H9 (cell line): ENCODE measurements at regions not wholly inside any gene's neighbourhood (a gene's known extent, or its start where the extent isn't known, plus 50 kb on each side); places are given as distances from the start of the nearest gene placed in this dataset.

ENCODE experiments used
- DNase-seq: peaks from one replicate; pipeline ENCODE4 v3.0.0-alpha.2; 2017
- H2AFZ ChIP-seq: one replicate; pipeline ENCODE4 v1.6.1; 2013; ENCODE audit warnings: mild to moderate bottlenecking, low read length, control low read depth, moderate library complexity
- H2AK5ac ChIP-seq: 2 replicates; pipeline ENCODE4 v1.6.1; 2013; ENCODE audit warnings: low read length, control low read depth, mixed read lengths; ENCODE audit not compliant: insufficient read length
- H2BK120ac ChIP-seq: one replicate; pipeline ENCODE4 v1.6.1; 2013; ENCODE audit warnings: low read depth, mild to moderate bottlenecking, low read length, control low read depth, inconsistent platforms; ENCODE audit not compliant: poor library complexity, severe bottlenecking
- H2BK12ac ChIP-seq: 2 replicates; pipeline ENCODE4 v1.6.1; 2013; ENCODE audit warnings: low read length, control low read depth, mixed read lengths, low read depth; ENCODE audit not compliant: insufficient read length
- H2BK15ac ChIP-seq: 2 replicates; pipeline ENCODE4 v1.6.1; 2013; ENCODE audit warnings: low read depth, low read length, control low read depth
- H2BK20ac ChIP-seq: one replicate; pipeline ENCODE4 v1.6.1; 2013; ENCODE audit warnings: low read depth, mild to moderate bottlenecking, low read length, control low read depth, inconsistent platforms; ENCODE audit not compliant: poor library complexity, severe bottlenecking
- H2BK5ac ChIP-seq: 2 replicates; pipeline ENCODE4 v1.6.1; 2013; ENCODE audit warnings: low read length, control low read depth, mixed read lengths; ENCODE audit not compliant: insufficient read length
- H3K14ac ChIP-seq: 2 replicates; pipeline ENCODE4 v1.6.1; 2013; ENCODE audit warnings: low read length, control low read depth; ENCODE audit not compliant: insufficient read depth
- H3K18ac ChIP-seq: 2 replicates; pipeline ENCODE4 v1.6.1; 2013; ENCODE audit warnings: low read depth, mild to moderate bottlenecking, mixed read lengths, low read length, control low read depth; ENCODE audit not compliant: insufficient read length
- H3K23ac ChIP-seq: 2 replicates; pipeline ENCODE4 v1.6.1; 2013; ENCODE audit warnings: low read length, control low read depth, mixed read lengths, low read depth; ENCODE audit not compliant: insufficient read length
- H3K23me2 ChIP-seq: 2 replicates; pipeline ENCODE4 v1.6.1; 2013; ENCODE audit warnings: low read depth, mild to moderate bottlenecking, mixed read lengths, low read length, control low read depth; ENCODE audit not compliant: insufficient read length, poor library complexity, severe bottlenecking
- H3K27ac ChIP-seq: 2 replicates; pipeline ENCODE4 v1.5.1; 2013; ENCODE audit warnings: low read length, control low read depth, mixed read lengths, low read depth; ENCODE audit not compliant: insufficient read length
- H3K27me3 ChIP-seq: 2 replicates; pipeline ENCODE4 v1.6.1; 2013; ENCODE audit warnings: low read length, control low read depth, inconsistent platforms; ENCODE audit not compliant: insufficient read depth
- H3K4ac ChIP-seq: 2 replicates; pipeline ENCODE4 v1.6.1; 2013; ENCODE audit warnings: low read depth, mild to moderate bottlenecking, control low read depth, inconsistent platforms, low read length, moderate library complexity
- H3K4me1 ChIP-seq: 2 replicates; pipeline ENCODE4 v1.6.1; 2013; ENCODE audit warnings: low read length, control low read depth, inconsistent platforms; ENCODE audit not compliant: insufficient read depth
- H3K4me2 ChIP-seq: 2 replicates; pipeline ENCODE4 v1.6.1; 2013; ENCODE audit warnings: low read length, control low read depth, mixed read lengths; ENCODE audit not compliant: insufficient read length, insufficient read depth
- H3K56ac ChIP-seq: 2 replicates; pipeline ENCODE4 v1.6.1; 2013; ENCODE audit warnings: low read depth, mild to moderate bottlenecking, mixed read lengths, low read length, control low read depth; ENCODE audit not compliant: insufficient read length
- H3K79me1 ChIP-seq: 2 replicates; pipeline ENCODE4 v1.6.1; 2013; ENCODE audit warnings: low read depth, mild to moderate bottlenecking, moderate library complexity, low read length, control low read depth, inconsistent platforms; ENCODE audit not compliant: insufficient read depth, poor library complexity, severe bottlenecking
- H3K79me2 ChIP-seq: 2 replicates; pipeline ENCODE4 v1.6.1; 2013; ENCODE audit warnings: low read length, control low read depth, inconsistent platforms; ENCODE audit not compliant: insufficient read depth
- H3K9ac ChIP-seq: 2 replicates; pipeline ENCODE4 v1.6.1; 2013; ENCODE audit warnings: low read length, control low read depth, mixed read lengths; ENCODE audit not compliant: insufficient read length; ENCODE audit errors: extremely low read depth
- H3K9me3 ChIP-seq: one replicate; pipeline ENCODE4 v1.6.1; 2013; ENCODE audit warnings: low read depth, low read length, inconsistent platforms; ENCODE audit not compliant: control insufficient read depth
- H3T11ph ChIP-seq: one replicate; pipeline ENCODE4 v1.6.1; 2013; ENCODE audit warnings: mild to moderate bottlenecking, low read length, control low read depth, inconsistent platforms
- H4K20me1 ChIP-seq: one replicate; pipeline ENCODE4 v1.6.1; 2013; ENCODE audit not compliant: control insufficient read depth, insufficient read length, insufficient read depth
- H4K5ac ChIP-seq: 2 replicates; pipeline ENCODE4 v1.6.1; 2013; ENCODE audit warnings: low read depth, mild to moderate bottlenecking, mixed read lengths, low read length, control low read depth; ENCODE audit not compliant: insufficient read length
- H4K8ac ChIP-seq: replicated peaks from 2 replicates; pipeline ENCODE4 v1.6.1; 2013; ENCODE audit warnings: low read length, control low read depth, mixed read lengths, low read depth; ENCODE audit not compliant: insufficient read length
- H4K91ac ChIP-seq: 2 replicates; pipeline ENCODE4 v1.6.1; 2013; ENCODE audit warnings: low read depth, mild to moderate bottlenecking, moderate library complexity, mixed read lengths, low read length, control low read depth; ENCODE audit not compliant: insufficient read length
- H3K27ac Mint-ChIP-seq, 3 experiments: 2 replicates in 2 of 3; 3 replicates in 1 of 3; pipeline ENCODE4 v1.8.0; 2020 to 2021; ENCODE audit warnings: mixed read lengths in 3 of 3, mild to moderate bottlenecking in 1 of 3, moderate library complexity in 1 of 3
- H3K27me3 Mint-ChIP-seq: 2 replicates; pipeline ENCODE4 v1.8.0; 2021; ENCODE audit warnings: low read depth, mild to moderate bottlenecking, moderate library complexity, mixed read lengths
- H3K36me3 Mint-ChIP-seq, 3 experiments: 2 replicates in 2 of 3; 3 replicates in 1 of 3; pipeline ENCODE4 v1.8.0; 2020 to 2021; ENCODE audit warnings: low read depth in 3 of 3, mixed read lengths in 3 of 3; ENCODE audit not compliant: insufficient read depth in 1 of 3
- H3K4me1 Mint-ChIP-seq, 2 experiments: 2 replicates each; pipeline ENCODE4 v1.8.0; 2020; ENCODE audit warnings: mixed read lengths in 2 of 2
- H3K4me3 Mint-ChIP-seq, 2 experiments: 2 replicates in 1 of 2; 3 replicates in 1 of 2; pipeline ENCODE4 v1.8.0; 2020 to 2021; ENCODE audit warnings: mild to moderate bottlenecking in 2 of 2, mixed read lengths in 2 of 2, moderate library complexity in 1 of 2
- H3K9me3 Mint-ChIP-seq, 2 experiments: 2 replicates in 1 of 2; 3 replicates in 1 of 2; pipeline ENCODE4 v1.8.0; 2020; ENCODE audit warnings: mild to moderate bottlenecking in 2 of 2, mixed read lengths in 2 of 2, moderate library complexity in 1 of 2
- CTCF ChIP-seq: fragments of 200-600 bp; sonication (generic); conservative IDR thresholded peaks from 3 replicates; pipeline ENCODE4 v1.8.0; 2021; ENCODE audit warnings: antibody characterized with exemption, mild to moderate bottlenecking

GRCh38 chr9:25917731-25918362 lies 239.6 kb upstream of the TUSC1 start:
- Mint-ChIP-seq H3K27me3 (no peaks in the 10 kb centered on the region), H3K9me3 (no peaks in the 10 kb centered on the region), H3K4me1 (peaks cover 0 to 4% of the 10 kb centered on the region in 2 experiments; a peak in 2 of 4 replicates), H3K27ac (no peak overlapping the region), H3K36me3 (no peaks in the 10 kb centered on the region), H3K4me3 (no peak overlapping the region)
- H3K18ac ChIP-seq: no peak overlapping the region
- H3K4me1 ChIP-seq: no peaks in the 10 kb centered on the region
- H2BK120ac ChIP-seq: no peak overlapping the region
- no peak overlapping the region for H2AK5ac ChIP-seq
- H3K79me1 ChIP-seq: no peaks in the 10 kb centered on the region
- no peak overlapping the region for H3K23ac ChIP-seq
- H3K9me3 ChIP-seq: no peaks in the 10 kb centered on the region
- H3K27ac ChIP-seq: no peak overlapping the region
- DNase-seq: no peak
- no peaks in the 10 kb centered on the region for H3K23me2 ChIP-seq
- no peaks in the 10 kb centered on the region for H4K20me1 ChIP-seq
- H3K4ac ChIP-seq: no peak overlapping the region
- H4K8ac ChIP-seq: no peak overlapping the region
- H3K9ac ChIP-seq: no peak overlapping the region
- no peak overlapping the region for H2BK15ac ChIP-seq
- H2BK12ac ChIP-seq: no peak overlapping the region
- no peak overlapping the region for H3T11ph ChIP-seq
- H4K91ac ChIP-seq: no peak overlapping the region
- no peak overlapping the region for H2BK20ac ChIP-seq
- no peak for TF ChIP-seq CTCF
- H3K4me2 ChIP-seq: no peak overlapping the region
- no peak overlapping the region for H3K56ac ChIP-seq
- no peak overlapping the region for H4K5ac ChIP-seq
- no peak overlapping the region for H2BK5ac ChIP-seq
- no peak overlapping the region for H3K14ac ChIP-seq
- no peaks in the 10 kb centered on the region for H3K27me3 ChIP-seq
- no peak overlapping the region for H2AFZ ChIP-seq
- H3K79me2 ChIP-seq: no peaks in the 10 kb centered on the region
